ENCODE measurements at regions not wholly inside any gene's neighbourhood (a gene's known extent, or its start where the extent isn't known, plus 50 kb on each side); places are given as distances from the start of the nearest gene placed in this dataset.

- no peak overlapping the region for H3K27ac ChIP-seq
- H3K36me3 ChIP-seq (ENCODE audit: low read depth), result no peaks in the 10 kb centered on the region
- H3K9me2 ChIP-seq (ENCODE audit: insufficient read depth), result no peaks in the 10 kb centered on the region
- no peak overlapping the region for H3K4me3 ChIP-seq
- TF ChIP-seq EZH2 (IDR thresholded peaks at IDR 0.05; ENCODE audit: insufficient read depth, poor library complexity, severe bottlenecking) (no peak), EZH2phosphoT487 (IDR thresholded peaks at IDR 0.05; ENCODE audit: insufficient read depth, low read depth) (no peak)
- no peaks in the 10 kb centered on the region for H3K4me1 ChIP-seq (ENCODE audit: insufficient read depth)
- in situ Hi-C loops (cut with MboI), result no loop called here
- no peak for DNase-seq
- H3K27me3 ChIP-seq (replicated peaks; ENCODE audit: insufficient read depth), result no peaks in the 10 kb centered on the region
- no peaks in the 10 kb centered on the region for H3K79me2 ChIP-seq (ENCODE audit: insufficient read depth)
- H3K9me3 ChIP-seq (ENCODE audit: low read depth), result no peaks in the 10 kb centered on the region
- no peak overlapping the region for H3K4me2 ChIP-seq (ENCODE audit: unreplicated experiment)
- H3F3A ChIP-seq (ENCODE audit: insufficient read depth), result no peaks in the 10 kb centered on the region
- WGBS, 2 experiments (ENCODE audit: low coverage in 1 of 2, low lambda C conversion rate in 2 of 2, missing lambda C conversion rate in 2 of 2), result 28 to 31% methylated on average over 7 of the region's 7 CpGs
- H3K9ac ChIP-seq, result no peak overlapping the region
- no peak overlapping the region for H2AFZ ChIP-seq
- H4K20me1 ChIP-seq (ENCODE audit: insufficient read depth), result no peaks in the 10 kb centered on the region
Measured at GRCh38 chr11:70725739-70726138, 327.4 kb downstream of the CTTN start.

GRCh38 chr11:70727021-70727420, 328.7 kb downstream of the CTTN start:
- H3K79me2 ChIP-seq (ENCODE audit: insufficient read depth), result no peaks in the 10 kb centered on the region
- H3K4me1 ChIP-seq (ENCODE audit: insufficient read depth), result no peaks in the 10 kb centered on the region
- 46 to 51% methylated on average over 5 of the region's 5 CpGs for WGBS, 2 experiments (ENCODE audit: low coverage in 1 of 2, low lambda C conversion rate in 2 of 2, missing lambda C conversion rate in 2 of 2)
- no peak overlapping the region for H3K9ac ChIP-seq
- no peaks in the 10 kb centered on the region for H3K27me3 ChIP-seq (replicated peaks; ENCODE audit: insufficient read depth)
- H3K27ac ChIP-seq, result no peak overlapping the region
- H3K9me2 ChIP-seq (ENCODE audit: insufficient read depth), result no peaks in the 10 kb centered on the region
- no peak overlapping the region for H3K4me2 ChIP-seq (ENCODE audit: unreplicated experiment)
- H3F3A ChIP-seq (ENCODE audit: insufficient read depth), result no peaks in the 10 kb centered on the region
- no peak for DNase-seq
- H4K20me1 ChIP-seq (ENCODE audit: insufficient read depth), result no peaks in the 10 kb centered on the region
- no peak overlapping the region for H3K4me3 ChIP-seq
- no peaks in the 10 kb centered on the region for H3K9me3 ChIP-seq (ENCODE audit: low read depth)
- H3K36me3 ChIP-seq (ENCODE audit: low read depth), result no peaks in the 10 kb centered on the region
- no peak overlapping the region for H2AFZ ChIP-seq
- TF ChIP-seq EZH2phosphoT487 (IDR thresholded peaks at IDR 0.05; ENCODE audit: insufficient read depth, low read depth) (no peak), EZH2 (IDR thresholded peaks at IDR 0.05; ENCODE audit: insufficient read depth, poor library complexity, severe bottlenecking) (no peak)
- in situ Hi-C loops (cut with MboI), result no loop called here

GRCh38 chr11:70727899-70728620, 329.7 kb downstream of the CTTN start:
- H3K9me3 ChIP-seq (ENCODE audit: low read depth), result no peaks in the 10 kb centered on the region
- no peaks in the 10 kb centered on the region for H3K79me2 ChIP-seq (ENCODE audit: insufficient read depth)
- 36 to 41% methylated on average over 15 of the region's 15 CpGs for WGBS, 2 experiments (ENCODE audit: low coverage in 1 of 2, low lambda C conversion rate in 2 of 2, missing lambda C conversion rate in 2 of 2)
- H3K27ac ChIP-seq, result no peak overlapping the region
- no peak overlapping the region for H3K4me3 ChIP-seq
- no peaks in the 10 kb centered on the region for H3K4me1 ChIP-seq (ENCODE audit: insufficient read depth)
- in situ Hi-C loops (cut with MboI), result no loop called here
- TF ChIP-seq EZH2phosphoT487 (IDR thresholded peaks at IDR 0.05; ENCODE audit: insufficient read depth, low read depth) (no peak), EZH2 (IDR thresholded peaks at IDR 0.05; ENCODE audit: insufficient read depth, poor library complexity, severe bottlenecking) (no peak)
- H3F3A ChIP-seq (ENCODE audit: insufficient read depth), result no peaks in the 10 kb centered on the region
- H4K20me1 ChIP-seq (ENCODE audit: insufficient read depth), result no peaks in the 10 kb centered on the region
- DNase-seq, result no peak
- no peak overlapping the region for H3K4me2 ChIP-seq (ENCODE audit: unreplicated experiment)
- H3K27me3 ChIP-seq (replicated peaks; ENCODE audit: insufficient read depth), result no peaks in the 10 kb centered on the region
- H3K9ac ChIP-seq, result no peak overlapping the region
- no peak overlapping the region for H2AFZ ChIP-seq
- H3K36me3 ChIP-seq (ENCODE audit: low read depth), result no peaks in the 10 kb centered on the region
- H3K9me2 ChIP-seq (ENCODE audit: insufficient read depth), result no peaks in the 10 kb centered on the region

GRCh38 chr11:70729949-70730348, 331.6 kb downstream of the CTTN start:
- in situ Hi-C loops (cut with MboI), result no loop called here
- H3K9me3 ChIP-seq (ENCODE audit: low read depth), result no peaks in the 10 kb centered on the region

More at GRCh38 chr11:70729949-70730348, 331.6 kb downstream of the CTTN start:
- Histone ChIP-seq H3K36me3 (ENCODE audit: low read depth) (no peaks in the 10 kb centered on the region), H3K4me2 (ENCODE audit: unreplicated experiment) (no peak overlapping the region), H3K79me2 (ENCODE audit: insufficient read depth) (no peaks in the 10 kb centered on the region), H3K27ac (no peak overlapping the region), H3K27me3 (replicated peaks; ENCODE audit: insufficient read depth) (no peaks in the 10 kb centered on the region), H3F3A (ENCODE audit: insufficient read depth) (no peaks in the 10 kb centered on the region), H3K4me1 (ENCODE audit: insufficient read depth) (no peaks in the 10 kb centered on the region), H2AFZ (no peak overlapping the region), H4K20me1 (ENCODE audit: insufficient read depth) (no peaks in the 10 kb centered on the region), H3K9ac (no peak overlapping the region), H3K4me3 (no peak overlapping the region), H3K9me2 (ENCODE audit: insufficient read depth) (no peaks in the 10 kb centered on the region)
- WGBS, 2 experiments (ENCODE audit: low coverage in 1 of 2, low lambda C conversion rate in 2 of 2, missing lambda C conversion rate in 2 of 2), result 40 to 42% methylated on average over 6 of the region's 6 CpGs
- no peak for DNase-seq
- TF ChIP-seq EZH2 (IDR thresholded peaks at IDR 0.05; ENCODE audit: insufficient read depth, poor library complexity, severe bottlenecking) (no peak), EZH2phosphoT487 (IDR thresholded peaks at IDR 0.05; ENCODE audit: insufficient read depth, low read depth) (no peak)

Measured in GM23248 (cell line).